HG03342 (cell line): ENCODE measurements at regions not wholly inside any gene's neighbourhood (a gene's known extent, or its start where the extent isn't known, plus 50 kb on each side); places are given as distances from the start of the nearest gene placed in this dataset.
A peak's percentile ranks its signal among the peaks of the same experiment; 100 is the strongest.

Source experiments
- ATAC-seq: cut with Tn5 transposase; IDR thresholded peaks from one replicate; pipeline ENCODE4 v1.9.1; 2021; ENCODE audit warnings: mild to moderate bottlenecking, moderate library complexity; ENCODE audit not compliant: unreplicated experiment

- ATAC-seq: no peak
Measured at GRCh38 chr2:220916931-220917330, 655.2 kb downstream of the EPHA4 start.

GRCh38 chr2:220930271-220931076 lies 641.6 kb downstream of the EPHA4 start:
- ATAC-seq: no peak

GRCh38 chr2:220931491-220931890 lies 640.6 kb downstream of the EPHA4 start:
- ATAC-seq: no peak

DNA sequence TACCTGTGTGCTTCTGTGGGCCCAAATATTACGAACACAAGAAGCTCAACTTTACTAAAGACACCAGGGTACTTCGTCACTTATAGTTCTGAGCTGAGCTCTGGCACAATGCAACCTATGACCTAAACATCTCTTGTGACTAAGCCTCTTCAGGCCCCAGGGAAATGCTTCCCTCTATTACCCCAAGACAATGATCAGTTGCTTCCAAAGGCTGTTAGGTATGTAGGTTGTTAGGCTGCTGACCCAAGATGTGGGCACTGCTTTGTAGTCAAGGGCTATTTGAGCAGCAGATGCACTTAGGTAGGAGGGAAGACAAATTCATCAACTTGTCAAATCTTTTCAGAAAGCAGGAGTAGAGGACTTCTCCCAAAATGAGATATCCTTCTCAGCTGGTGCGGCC lies 640.1 kb downstream of the EPHA4 start:
- ATAC-seq: no peak

DNA sequence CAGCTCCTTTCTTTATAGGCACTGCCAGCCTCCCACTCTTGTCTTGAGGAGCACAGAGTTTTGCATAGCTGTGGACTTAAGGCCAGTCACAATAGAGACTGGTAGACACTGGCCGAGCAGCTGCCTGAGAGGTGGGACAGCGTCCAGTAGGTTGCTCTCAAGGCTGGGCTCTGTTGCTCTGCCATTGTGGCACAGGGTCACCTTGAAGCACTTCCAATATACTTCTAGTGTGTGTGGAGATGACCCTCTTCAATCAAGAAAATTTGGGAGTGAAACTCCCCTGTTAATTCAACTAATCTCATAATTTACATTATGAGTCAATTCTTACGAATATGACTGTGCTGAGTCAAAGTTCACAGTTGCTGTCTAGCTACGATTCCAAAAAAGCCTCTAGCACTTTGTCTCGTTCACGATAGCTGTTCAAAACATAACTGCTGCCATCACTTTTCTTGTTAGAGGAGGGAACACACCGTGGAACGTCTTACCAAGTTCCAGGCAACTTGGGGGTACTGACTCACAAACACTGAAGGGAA lies 636.2 kb downstream of the EPHA4 start:
- ATAC-seq: peak; percentile 75

GRCh38 chr2:220936641-220937197 lies 635.4 kb downstream of the EPHA4 start:
- ATAC-seq: no peak

- no peak for ATAC-seq
Measured at GRCh38 chr2:220937245-220937644, 634.9 kb downstream of the EPHA4 start.

- no peak for ATAC-seq
Measured at GRCh38 chr2:220940646-220941045, 631.5 kb downstream of the EPHA4 start.

- no peak for ATAC-seq
Measured at GRCh38 chr2:220941683-220942082, 630.4 kb downstream of the EPHA4 start.

GRCh38 chr2:220946552-220946951 lies 625.6 kb downstream of the EPHA4 start:
- ATAC-seq: no peak

GRCh38 chr2:220948579-220948978 lies 623.5 kb downstream of the EPHA4 start:
- ATAC-seq: no peak

DNA sequence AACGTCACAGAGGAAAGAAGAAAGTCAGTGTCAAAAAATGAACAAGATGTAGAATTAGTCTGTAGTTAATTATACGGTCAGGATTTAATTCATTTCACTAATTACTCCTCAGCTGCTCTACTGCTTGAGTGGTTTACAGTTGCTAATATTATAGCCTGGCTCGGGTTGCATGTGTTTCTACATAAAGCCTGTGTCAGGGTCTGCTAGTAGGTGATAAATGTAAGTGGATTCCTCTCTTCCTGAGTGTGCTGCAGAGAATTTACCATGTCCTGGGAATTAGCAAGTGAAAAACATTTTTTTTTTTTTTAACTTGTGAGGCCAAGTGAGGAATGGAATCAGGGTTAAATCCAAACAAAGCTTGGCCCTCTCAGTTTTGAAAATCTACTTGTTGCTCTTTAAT lies 622.6 kb downstream of the EPHA4 start:
- ATAC-seq: no peak

GRCh38 chr2:220955776-220956175 lies 616.3 kb downstream of the EPHA4 start:
- no peak for ATAC-seq

- no peak for ATAC-seq
Measured at GRCh38 chr2:220956429-220956828, 615.7 kb downstream of the EPHA4 start.

GRCh38 chr2:220959391-220959802 lies 612.7 kb downstream of the EPHA4 start:
- ATAC-seq: no peak

- ATAC-seq: no peak
Measured at GRCh38 chr2:220961143-220961860, 610.8 kb downstream of the EPHA4 start.

DNA sequence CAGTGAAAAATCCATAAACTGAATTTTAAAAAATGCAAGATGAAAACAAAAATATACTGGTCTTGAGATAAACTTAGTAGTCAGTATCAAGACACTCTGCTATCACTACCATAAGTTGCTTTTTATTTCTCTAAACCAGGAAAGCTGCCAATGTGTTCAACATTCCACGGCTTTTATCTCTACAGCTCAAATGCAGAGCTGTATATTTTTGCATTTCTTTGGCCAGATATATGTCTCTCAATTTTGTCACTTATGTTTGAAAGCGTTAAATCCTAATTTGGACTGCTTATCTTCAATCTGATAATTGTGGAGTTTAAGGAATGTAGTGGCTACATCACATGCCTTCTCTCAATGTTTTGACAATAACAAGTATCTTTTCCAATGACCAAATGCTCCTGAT lies 609.5 kb downstream of the EPHA4 start:
- ATAC-seq: no peak

DNA sequence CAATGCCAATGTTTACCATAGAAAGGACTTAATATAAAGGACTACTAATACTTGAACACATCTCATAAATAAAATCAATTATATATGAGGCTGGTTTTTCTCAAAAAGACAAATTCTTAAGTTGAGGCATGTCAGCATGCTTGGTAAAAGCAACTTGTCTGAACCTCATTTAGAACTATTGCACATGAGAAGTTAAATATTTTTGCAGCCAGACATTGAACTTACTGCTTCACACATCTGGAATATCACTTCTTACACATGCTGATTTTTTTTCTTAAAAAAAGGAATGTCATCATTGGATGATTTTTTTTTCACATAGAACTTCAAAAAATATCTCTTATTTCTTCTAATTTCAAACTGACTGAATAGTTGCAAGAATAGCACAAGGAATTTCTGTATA lies 609.0 kb downstream of the EPHA4 start:
- ATAC-seq: no peak

DNA sequence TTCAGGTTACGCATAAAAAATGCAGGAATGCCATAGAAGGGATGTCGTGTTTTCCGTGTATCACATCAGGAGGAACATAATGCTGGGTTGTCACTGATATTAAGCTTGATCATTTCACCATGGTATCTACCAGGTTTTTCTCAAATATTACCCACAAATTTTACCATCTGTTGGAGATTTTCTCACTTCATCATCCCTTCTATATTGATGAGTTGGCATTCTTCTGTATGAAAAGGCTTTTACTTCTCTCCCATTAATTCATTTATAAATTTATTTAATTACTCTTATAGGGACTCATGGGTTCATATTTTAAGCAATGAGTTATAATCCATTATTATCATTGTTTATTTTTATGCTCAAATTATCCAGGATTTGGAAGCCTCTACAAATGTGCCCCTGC lies 608.2 kb downstream of the EPHA4 start:
- no peak for ATAC-seq

GRCh38 chr2:220966636-220967035 lies 605.5 kb downstream of the EPHA4 start:
- ATAC-seq: no peak

- ATAC-seq: no peak
Measured at GRCh38 chr2:220969348-220969747, 602.8 kb downstream of the EPHA4 start.
